ENCODE measurements at regions not wholly inside any gene's neighbourhood (a gene's known extent, or its start where the extent isn't known, plus 50 kb on each side); places are given as distances from the start of the nearest gene placed in this dataset.

DNA sequence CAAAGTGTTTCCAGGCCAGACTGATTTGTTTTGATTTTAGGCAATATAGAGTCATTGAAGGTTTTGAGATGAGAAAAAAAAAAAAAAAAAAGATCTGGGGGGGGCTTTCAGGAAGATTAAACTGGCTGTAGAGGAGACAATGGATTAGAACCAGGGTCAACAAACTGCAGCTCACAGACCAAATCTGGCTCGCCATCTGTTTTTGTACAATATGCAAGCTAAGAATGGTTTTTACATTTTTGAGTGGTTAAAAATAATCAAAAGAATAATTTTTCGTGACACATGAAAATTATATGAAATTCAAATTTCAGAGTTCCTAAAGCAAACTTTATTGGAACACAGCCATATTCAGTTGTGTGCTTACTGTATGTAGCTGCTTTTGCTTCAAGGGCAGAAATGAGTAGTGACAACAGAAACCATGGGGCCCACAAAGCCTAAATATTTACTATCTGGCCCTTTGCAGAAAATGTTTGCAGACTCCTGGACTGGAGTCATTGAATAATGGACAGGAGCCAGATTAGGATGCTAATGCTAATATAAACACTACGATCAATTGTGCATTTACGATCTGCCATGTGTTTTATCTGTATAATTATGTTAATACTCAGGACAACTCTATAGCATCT is 375.7 kb upstream of the DAB1 start:
- TF ChIP-seq POLR2A (IDR thresholded peaks at IDR 0.05), result no peak
- TF ChIP-seq, protein P1, sequence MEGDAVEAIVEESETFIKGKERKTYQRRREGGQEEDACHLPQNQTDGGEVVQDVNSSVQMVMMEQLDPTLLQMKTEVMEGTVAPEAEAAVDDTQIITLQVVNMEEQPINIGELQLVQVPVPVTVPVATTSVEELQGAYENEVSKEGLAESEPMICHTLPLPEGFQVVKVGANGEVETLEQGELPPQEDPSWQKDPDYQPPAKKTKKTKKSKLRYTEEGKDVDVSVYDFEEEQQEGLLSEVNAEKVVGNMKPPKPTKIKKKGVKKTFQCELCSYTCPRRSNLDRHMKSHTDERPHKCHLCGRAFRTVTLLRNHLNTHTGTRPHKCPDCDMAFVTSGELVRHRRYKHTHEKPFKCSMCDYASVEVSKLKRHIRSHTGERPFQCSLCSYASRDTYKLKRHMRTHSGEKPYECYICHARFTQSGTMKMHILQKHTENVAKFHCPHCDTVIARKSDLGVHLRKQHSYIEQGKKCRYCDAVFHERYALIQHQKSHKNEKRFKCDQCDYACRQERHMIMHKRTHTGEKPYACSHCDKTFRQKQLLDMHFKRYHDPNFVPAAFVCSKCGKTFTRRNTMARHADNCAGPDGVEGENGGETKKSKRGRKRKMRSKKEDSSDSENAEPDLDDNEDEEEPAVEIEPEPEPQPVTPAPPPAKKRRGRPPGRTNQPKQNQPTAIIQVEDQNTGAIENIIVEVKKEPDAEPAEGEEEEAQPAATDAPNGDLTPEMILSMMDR (IDR thresholded peaks at IDR 0.05), result no peak
